ENCODE measurements at regions not wholly inside any gene's neighbourhood (a gene's known extent, or its start where the extent isn't known, plus 50 kb on each side); places are given as distances from the start of the nearest gene placed in this dataset.

- H3K27me3 ChIP-seq (replicated peaks; ENCODE audit: control insufficient read depth, insufficient read depth, low read length): no peaks in the 10 kb centered on the region
- H3K4me1 ChIP-seq: peaks cover 8% of the 10 kb centered on the region; the same call in 1 of the 2 replicates
- H3K9me3 ChIP-seq: no peaks in the 10 kb centered on the region
- no peak overlapping the region for H3K4me3 ChIP-seq (ENCODE audit: low read depth, low read length)
- Mint-ChIP-seq H3K27ac (ENCODE audit: unreplicated experiment) (no peak overlapping the region), H3K36me3 (ENCODE audit: insufficient read depth, unreplicated experiment) (no peaks in the 10 kb centered on the region), H3K9me3 (ENCODE audit: unreplicated experiment) (peaks cover 16% of the 10 kb centered on the region), H3K27me3 (ENCODE audit: insufficient read depth, unreplicated experiment) (no peaks in the 10 kb centered on the region), H3K4me3 (ENCODE audit: unreplicated experiment) (no peak overlapping the region), H3K4me1 (ENCODE audit: low read depth, unreplicated experiment) (peaks cover 10% of the 10 kb centered on the region)
- BruUV-seq (replicated peaks): no TSS peak
- no peak for DNase-seq
- no peak for TF ChIP-seq CTCF (IDR thresholded peaks at IDR 0.05; ENCODE audit: insufficient read depth in 1 of 2, low read depth in 1 of 2, low read length in 1 of 2, severe bottlenecking in 1 of 2, unreplicated experiment in 1 of 2)
- CTCF ChIA-PET: no interaction called here
- POLR2A ChIA-PET: no interaction called here
- intact Hi-C loops (cut with micrococcal nuclease; ENCODE audit: unreplicated experiment): no loop called here
- no peaks in the 10 kb centered on the region for H3K36me3 ChIP-seq (ENCODE audit: control insufficient read depth, insufficient read depth, low read length)
Measured at GRCh38 chr13:40466272-40466671, 200.2 kb downstream of the FOXO1 start.

GRCh38 chr13:40468227-40468838 is 198.1 kb downstream of the FOXO1 start:
- H3K4me3 Mint-ChIP-seq (ENCODE audit: unreplicated experiment): no peak overlapping the region
- H3K9me3 ChIP-seq: no peaks in the 10 kb centered on the region
- TF ChIP-seq CTCF (IDR thresholded peaks at IDR 0.05; ENCODE audit: insufficient read depth in 1 of 2, low read depth in 1 of 2, low read length in 1 of 2, severe bottlenecking in 1 of 2, unreplicated experiment in 1 of 2): no peak
- H3K27me3 ChIP-seq (replicated peaks; ENCODE audit: control insufficient read depth, insufficient read depth, low read length): no peaks in the 10 kb centered on the region
- no peaks in the 10 kb centered on the region for H3K36me3 Mint-ChIP-seq (ENCODE audit: insufficient read depth, unreplicated experiment)
- DNase-seq: no peak
- H3K36me3 ChIP-seq (ENCODE audit: control insufficient read depth, insufficient read depth, low read length): no peaks in the 10 kb centered on the region
- H3K4me1 Mint-ChIP-seq (ENCODE audit: low read depth, unreplicated experiment): peaks cover 10% of the 10 kb centered on the region
- POLR2A ChIA-PET: no interaction called here
- H3K9me3 Mint-ChIP-seq (ENCODE audit: unreplicated experiment): peaks cover 21% of the 10 kb centered on the region
- peaks cover 16% of the 10 kb centered on the region; the same call in 1 of the 2 replicates for H3K4me1 ChIP-seq
- no TSS peak for BruUV-seq (replicated peaks)
- CTCF ChIA-PET: no interaction called here
- intact Hi-C loops (cut with micrococcal nuclease; ENCODE audit: unreplicated experiment): no loop called here
- no peak overlapping the region for H3K4me3 ChIP-seq (ENCODE audit: low read depth, low read length)
- H3K27ac Mint-ChIP-seq (ENCODE audit: unreplicated experiment): no peak overlapping the region
- no peaks in the 10 kb centered on the region for H3K27me3 Mint-ChIP-seq (ENCODE audit: insufficient read depth, unreplicated experiment)

GRCh38 chr13:40469581-40470310 is 196.7 kb downstream of the FOXO1 start:
- H3K4me1 Mint-ChIP-seq (ENCODE audit: low read depth, unreplicated experiment): peaks cover 10% of the 10 kb centered on the region
- H3K27me3 ChIP-seq (replicated peaks; ENCODE audit: control insufficient read depth, insufficient read depth, low read length): no peaks in the 10 kb centered on the region
- POLR2A ChIA-PET: no interaction called here
- H3K9me3 Mint-ChIP-seq (ENCODE audit: unreplicated experiment): peaks cover 21% of the 10 kb centered on the region
- H3K36me3 Mint-ChIP-seq (ENCODE audit: insufficient read depth, unreplicated experiment): no peaks in the 10 kb centered on the region
- no peak overlapping the region for H3K4me3 Mint-ChIP-seq (ENCODE audit: unreplicated experiment)
- no peaks in the 10 kb centered on the region for H3K27me3 Mint-ChIP-seq (ENCODE audit: insufficient read depth, unreplicated experiment)
- no peaks in the 10 kb centered on the region for H3K36me3 ChIP-seq (ENCODE audit: control insufficient read depth, insufficient read depth, low read length)
- no peak for TF ChIP-seq CTCF (IDR thresholded peaks at IDR 0.05; ENCODE audit: insufficient read depth in 1 of 2, low read depth in 1 of 2, low read length in 1 of 2, severe bottlenecking in 1 of 2, unreplicated experiment in 1 of 2)
- no peak for DNase-seq
- intact Hi-C loops (cut with micrococcal nuclease; ENCODE audit: unreplicated experiment): no loop called here
- no peaks in the 10 kb centered on the region for H3K9me3 ChIP-seq
- BruUV-seq (replicated peaks): no TSS peak
- peaks cover 16% of the 10 kb centered on the region; the same call in 1 of the 2 replicates for H3K4me1 ChIP-seq
- no peak overlapping the region for H3K4me3 ChIP-seq (ENCODE audit: low read depth, low read length)
- CTCF ChIA-PET: no interaction called here
- H3K27ac Mint-ChIP-seq (ENCODE audit: unreplicated experiment): no peak overlapping the region

Data from Caco-2 (cell line).